B cell (primary cell): ENCODE measurements at regions not wholly inside any gene's neighbourhood (a gene's known extent, or its start where the extent isn't known, plus 50 kb on each side); places are given as distances from the start of the nearest gene placed in this dataset.

Source experiments
- CTCF ChIP-seq: fragments of 200-600 bp; IDR thresholded peaks from one replicate; pipeline ENCODE4 v1.8.0; 2022; ENCODE audit warnings: antibody characterized with exemption, mild to moderate bottlenecking
- EZH2 ChIP-seq: IDR thresholded peaks from 2 replicates; pipeline ENCODE4 v1.6.1; 2012; ENCODE audit warnings: borderline replicate concordance, low read depth, mild to moderate bottlenecking, moderate library complexity, low read length; ENCODE audit not compliant: insufficient read depth, poor library complexity, severe bottlenecking

- TF ChIP-seq CTCF (peak; percentile 31), EZH2 (no peak)
Measured at GRCh38 chr17:64736804-64737492, 74.8 kb upstream of the SMURF2 start.
